H4 (cell line): ENCODE measurements at regions not wholly inside any gene's neighbourhood (a gene's known extent, or its start where the extent isn't known, plus 50 kb on each side); places are given as distances from the start of the nearest gene placed in this dataset.
"Not testable (repeated sequence)": the region's sequence is repeated elsewhere in the genome, so short reads cannot be mapped to it uniquely, and the experiment has no call there.

Experiments
- DNase-seq: peaks from one replicate; pipeline ENCODE4 v3.0.0-alpha.2; 2015; ENCODE audit warnings: low spot score

DNA sequence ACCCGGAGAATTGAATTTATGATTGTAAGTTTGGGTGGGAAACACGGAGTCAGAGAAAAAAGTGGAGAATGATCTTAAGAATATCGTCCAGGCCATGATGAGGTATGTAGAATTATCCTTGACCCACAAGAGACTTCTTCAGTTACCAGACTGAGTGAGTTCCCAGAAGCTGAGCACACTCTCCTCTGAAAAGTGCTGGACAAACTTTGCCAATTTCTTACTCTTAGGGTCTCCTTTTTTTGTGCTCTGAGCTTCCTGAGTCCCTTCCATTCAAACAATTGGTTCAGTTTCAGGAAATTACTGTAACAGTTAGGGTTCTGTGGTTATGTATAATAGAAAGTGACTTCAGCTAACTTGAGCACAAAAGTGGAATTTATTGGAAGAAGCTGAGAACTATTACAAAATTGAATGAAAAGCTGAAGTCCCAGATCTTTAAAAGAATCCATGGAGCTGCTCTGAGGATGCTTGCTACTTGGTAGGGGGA is 50.6 kb upstream of the EHBP1 start:
- DNase-seq, result no peak

DNA sequence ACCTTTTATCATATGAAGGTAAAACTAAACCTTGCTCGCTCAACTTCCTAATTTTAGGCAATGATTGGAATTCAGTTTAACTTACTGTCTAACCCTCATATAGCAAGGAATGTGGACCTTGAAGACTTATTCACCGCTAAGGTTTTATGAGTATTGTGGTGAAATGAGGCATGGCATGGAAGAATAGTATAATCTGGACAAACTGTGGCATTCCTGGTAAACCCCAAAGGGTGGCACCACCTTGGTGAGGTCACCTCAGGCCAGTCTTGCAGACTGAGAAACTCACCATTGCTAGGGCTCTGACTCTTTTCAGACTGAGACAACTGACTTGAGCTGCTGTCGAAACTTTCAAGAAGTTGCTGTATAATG is 51.1 kb upstream of the EHBP1 start:
- DNase-seq, result peak; percentile 82

DNA sequence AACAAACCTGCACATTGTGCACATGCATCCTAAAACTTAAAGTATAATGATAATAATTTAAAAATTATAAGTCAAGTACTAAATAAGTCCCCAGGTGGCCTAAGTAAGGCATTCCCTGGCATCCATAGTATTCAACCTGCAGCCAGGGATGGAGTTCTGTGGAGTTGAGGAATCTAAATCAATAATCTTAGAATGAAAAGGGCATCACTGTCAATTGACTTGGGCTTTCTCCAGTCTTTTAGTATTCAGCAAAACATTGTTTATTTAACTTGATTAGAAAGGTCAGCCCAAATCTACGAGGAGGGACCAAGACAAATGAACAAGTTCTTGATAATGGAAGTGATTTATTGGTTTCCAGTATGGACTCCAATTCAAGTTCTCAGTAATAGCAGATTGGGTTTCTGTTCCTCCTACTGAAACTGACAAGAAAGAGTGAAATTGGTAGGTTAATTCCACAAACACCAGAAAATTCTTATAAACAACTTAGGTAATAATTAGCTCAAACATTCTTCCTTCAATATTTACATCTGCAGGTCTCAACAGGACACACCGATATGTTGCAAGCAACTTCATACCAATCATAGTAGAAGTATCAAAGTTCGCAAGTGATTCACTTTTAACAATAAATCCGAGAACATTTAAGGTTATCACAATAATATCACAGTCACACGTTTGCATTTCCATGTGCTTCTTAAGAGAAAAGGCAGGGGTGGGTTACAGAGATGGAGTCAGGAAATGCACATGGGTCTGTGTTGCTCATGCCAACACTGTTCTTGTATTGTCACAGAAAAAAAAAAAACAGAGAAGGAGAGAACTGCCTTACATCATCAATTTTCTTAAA is 51.7 kb upstream of the EHBP1 start:
- no peak for DNase-seq

DNA sequence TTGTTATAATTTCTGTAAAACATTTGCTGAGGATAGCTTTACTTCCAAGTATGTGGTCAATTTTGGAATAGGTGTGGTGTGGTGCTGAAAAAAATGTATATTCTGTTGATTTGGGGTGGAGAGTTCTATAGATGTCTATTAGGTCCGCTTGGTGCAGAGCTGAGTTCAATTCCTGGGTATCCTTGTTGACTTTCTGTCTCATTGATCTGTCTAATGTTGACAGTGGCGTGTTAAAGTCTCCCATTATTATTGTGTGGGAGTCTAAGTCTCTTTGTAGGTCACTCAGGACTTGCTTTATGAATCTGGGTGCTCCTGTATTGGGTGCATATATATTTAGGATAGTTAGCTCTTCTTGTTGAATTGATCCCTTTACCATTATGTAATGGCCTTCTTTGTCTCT is 56.4 kb upstream of the EHBP1 start:
- DNase-seq, result not testable (repeated sequence)

DNA sequence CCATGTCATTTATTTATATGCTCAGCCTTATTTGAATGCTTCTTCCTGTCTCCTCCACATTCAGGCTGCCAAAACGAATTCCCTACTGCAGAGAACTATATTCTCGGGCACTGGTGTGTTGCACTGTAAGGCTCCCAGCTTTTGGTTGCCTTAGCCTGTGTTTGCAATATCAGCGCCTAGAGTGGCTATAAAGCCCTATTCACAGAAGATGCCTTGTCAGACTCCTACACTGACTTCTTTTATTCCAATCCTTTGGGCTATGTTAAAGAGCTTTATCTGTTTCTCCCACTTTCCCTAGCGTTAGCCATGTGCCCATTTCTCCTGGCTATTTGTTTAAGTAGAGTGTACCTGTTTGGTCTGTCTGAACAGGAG is 62.4 kb upstream of the EHBP1 start:
- no peak for DNase-seq

DNA sequence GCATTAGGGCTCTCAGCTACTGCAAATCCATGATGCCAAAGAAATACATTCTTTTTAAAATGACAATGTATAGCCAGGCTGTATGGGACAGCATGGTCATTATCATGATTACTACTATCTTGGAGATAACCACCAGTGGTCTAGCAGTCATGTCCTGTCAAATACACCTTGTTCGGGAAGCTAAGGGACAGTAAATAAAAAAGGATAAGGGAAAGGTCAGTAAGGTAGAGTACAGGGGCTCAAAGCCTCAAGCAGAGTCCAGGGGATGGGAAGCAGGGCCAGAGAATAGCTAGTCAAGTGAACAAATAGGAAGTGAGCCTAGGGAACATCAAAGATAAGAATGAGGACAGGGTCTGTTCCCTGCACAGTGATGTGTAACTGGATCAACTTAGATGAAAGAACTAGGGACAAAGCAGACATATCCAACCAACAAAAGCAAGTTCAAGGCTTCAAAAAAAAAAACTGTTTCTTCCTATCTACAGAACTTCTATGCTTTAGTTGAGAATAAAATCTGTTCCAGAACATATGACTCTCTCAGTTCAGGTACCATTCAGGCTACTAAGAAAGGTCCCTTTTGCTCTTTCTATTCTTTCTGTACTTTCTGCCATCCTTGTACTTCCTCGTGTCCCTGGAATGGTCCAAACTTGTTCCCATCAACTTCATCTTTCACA is 62.9 kb upstream of the EHBP1 start:
- no peak for DNase-seq

DNA sequence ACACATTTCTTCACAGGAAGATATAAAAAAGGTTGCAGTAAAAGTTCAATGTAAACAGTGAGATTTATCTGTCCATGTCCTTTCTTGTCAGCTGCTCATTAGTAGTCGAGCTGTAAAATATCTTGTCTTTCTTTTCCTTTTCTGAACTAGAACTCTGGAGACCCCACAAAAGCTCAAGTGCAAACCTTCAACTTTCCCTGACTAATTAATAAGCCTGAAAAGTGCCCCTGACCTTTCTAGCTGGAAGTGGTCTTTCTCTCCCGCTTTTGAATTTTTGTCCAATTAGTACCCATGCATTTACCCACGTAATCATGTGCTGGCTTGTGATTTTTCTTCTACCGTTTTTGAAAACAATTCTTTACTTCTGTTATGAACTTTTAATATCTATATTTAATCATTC is 63.6 kb upstream of the EHBP1 start:
- DNase-seq, result no peak

DNA sequence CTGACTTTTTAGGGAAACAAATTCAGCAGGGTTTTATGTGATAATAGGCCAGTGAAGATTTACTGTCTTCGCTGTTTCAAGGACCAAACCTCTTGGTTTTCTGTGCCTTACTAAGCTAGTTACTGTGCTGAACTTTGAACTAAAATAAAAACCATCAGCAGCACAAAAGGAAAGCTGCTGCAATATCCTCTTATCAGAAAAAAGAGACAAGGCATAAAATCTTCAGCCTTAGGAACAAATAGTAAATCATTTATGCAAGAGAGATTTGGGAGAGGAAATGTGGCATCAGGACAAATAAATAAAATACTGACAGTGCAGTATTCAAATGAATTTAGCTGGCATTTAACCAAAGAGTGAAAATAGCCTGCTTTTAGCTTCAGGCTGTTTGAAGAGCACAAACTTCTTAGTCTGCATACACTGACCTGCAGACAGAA is 64.1 kb upstream of the EHBP1 start:
- no peak for DNase-seq

DNA sequence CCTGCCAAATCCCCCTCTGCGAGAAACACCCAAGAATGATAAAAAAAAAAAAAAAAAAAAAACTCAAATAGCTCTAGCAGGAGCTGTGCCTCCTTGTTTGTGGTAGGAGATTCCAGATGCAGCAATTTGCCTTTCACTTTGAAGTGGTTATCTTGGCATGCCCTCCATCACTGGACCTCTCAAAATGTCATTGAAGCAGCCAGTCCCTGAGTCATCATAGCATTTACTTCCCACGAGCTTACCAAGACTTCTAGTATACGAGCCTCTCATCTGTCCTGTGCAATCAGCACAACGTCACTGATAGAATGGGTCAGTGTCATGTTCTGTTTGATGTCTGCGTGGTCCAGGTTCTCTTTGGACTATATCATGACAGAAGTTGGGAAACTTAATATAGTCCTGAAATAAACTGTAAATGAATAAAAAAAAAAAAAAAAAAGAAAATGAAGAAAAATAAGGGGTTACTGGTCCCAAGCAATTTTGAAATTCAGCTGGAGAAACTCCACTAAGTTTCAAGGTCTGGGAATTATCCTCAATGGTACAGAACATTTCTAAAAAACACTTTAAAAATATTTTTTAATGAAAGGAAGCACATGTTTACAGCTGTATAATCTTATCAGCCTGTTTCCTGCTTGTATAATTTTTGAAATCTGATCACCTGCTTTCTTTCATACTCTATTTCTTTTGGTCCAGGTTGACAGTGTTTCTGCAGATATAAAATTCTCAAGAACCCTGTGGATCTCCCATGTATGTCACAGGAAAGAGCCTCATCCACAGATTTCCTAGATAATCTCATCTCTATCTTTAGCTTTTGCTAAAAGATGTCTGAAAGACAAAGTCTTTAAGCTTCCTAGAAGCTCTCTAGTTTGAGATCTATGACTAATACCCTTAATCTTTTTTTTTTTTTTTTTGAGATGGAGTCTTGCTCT is 74.1 kb upstream of the EHBP1 start:
- no peak for DNase-seq

DNA sequence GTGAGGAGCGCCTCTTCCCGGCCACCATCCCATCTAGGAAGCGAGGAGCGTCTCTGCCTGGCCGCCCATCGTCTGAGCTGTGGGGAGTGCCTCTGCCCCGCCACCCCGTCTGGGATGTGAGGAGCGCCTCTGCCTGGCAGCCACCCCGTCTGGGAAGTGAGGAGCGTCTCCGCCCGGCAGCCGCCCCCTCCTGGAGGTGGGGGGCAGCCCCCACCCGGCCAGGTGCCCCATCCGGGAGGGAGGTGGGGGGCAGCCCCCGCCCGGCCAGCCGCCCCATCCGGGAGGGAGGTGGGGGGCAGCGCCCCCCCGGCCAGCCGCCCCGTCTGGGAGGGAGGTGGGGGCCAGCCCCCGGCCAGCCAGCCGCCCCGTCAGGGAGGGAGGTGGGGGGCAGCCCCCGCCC is 75.3 kb upstream of the EHBP1 start:
- DNase-seq, result not testable (repeated sequence)

DNA sequence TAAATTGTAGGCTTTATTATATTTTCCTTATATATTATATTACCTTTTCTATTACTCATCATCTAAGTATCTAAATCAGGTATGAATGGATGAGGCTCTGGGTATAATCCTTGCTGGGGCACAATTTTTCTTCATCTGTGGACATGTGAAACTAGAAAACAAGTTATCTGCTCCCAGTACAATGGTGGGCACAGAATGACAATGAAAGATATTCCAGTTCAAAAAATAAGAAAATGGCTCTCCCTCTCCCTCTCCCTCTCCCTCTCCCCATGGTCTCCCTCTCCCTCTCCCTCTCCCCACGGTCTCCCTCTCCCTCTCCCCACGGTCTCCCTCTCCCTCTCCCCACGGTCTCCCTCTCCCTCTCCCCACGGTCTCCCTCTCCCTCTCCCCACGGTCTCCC is 76.2 kb upstream of the EHBP1 start:
- DNase-seq, result not testable (repeated sequence)

DNA sequence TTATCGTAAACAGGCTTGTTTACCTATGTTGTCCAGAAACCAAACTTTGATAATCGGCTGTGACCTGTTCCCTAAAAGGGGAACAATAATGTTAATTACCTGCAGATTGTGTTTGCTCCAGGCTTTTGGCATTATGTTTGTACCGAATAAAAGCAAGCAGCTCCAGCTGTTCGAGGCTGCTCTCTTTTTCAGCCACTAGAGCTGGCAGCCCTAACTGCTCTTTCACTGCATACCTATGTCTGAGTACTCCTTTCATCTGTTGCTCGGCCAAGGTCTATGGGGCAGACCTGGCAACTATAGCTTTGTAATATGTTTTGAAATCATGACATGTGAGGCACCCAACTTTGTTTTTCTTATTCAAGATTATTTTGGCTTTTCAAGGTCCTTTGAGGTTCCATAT is 77.8 kb upstream of the EHBP1 start:
- DNase-seq, result no peak

DNA sequence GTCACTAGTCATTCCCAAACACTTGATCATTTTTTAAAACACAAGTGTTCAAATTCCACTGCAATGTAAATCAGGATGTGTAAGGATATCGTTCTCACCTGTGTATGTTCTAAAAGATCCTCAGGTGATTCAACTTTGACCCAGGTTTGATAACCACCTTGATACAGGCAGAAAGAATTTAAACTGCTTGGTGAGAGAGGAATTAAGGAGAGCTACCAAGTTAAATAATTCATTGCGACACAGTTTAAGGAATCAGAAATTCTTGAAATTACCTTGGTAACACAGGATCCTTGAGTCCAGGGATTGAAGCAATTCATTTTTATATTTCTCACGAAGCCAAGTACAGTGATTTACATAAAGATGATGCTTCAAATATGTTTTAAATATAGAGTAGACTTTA is 80.7 kb upstream of the EHBP1 start:
- no peak for DNase-seq

DNA sequence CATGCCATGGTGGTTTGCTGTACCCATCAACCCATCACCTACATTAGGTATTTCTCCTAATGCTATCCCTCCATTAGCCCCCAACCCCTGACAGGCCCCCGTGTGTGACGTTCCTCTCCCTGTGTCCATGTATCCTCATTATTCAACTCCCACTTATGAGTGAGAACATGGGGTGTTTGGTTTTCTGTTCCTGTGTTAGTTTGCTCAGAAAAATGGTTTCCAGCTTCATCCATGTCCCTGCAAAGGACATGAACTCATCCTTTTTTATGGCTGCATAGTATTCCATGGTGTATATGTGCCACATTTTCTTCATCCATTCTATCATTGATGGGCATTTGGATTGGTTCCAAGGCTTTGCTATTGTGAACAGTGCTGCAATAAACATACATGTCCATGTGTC is 89.0 kb upstream of the EHBP1 start:
- DNase-seq, result not testable (repeated sequence)

DNA sequence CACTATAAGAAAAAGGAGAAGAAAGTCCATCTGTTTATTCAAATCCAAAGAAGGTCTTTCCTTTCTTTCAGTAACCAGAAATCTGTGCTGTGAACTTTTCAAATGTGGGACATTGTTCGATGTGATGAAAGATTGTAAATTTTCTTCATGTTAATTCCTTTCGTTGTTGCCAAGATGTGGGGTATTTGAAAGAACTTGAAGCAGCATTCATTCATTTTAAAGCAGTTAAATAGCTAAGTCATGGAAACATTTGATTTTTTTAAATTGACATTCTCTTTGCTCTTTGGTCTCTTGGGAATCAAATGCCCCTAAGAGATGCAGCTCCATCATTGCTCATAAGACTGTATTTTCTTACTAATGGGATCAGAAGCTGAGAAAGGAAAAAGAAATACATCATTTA is 93.7 kb upstream of the EHBP1 start:
- no peak for DNase-seq

DNA sequence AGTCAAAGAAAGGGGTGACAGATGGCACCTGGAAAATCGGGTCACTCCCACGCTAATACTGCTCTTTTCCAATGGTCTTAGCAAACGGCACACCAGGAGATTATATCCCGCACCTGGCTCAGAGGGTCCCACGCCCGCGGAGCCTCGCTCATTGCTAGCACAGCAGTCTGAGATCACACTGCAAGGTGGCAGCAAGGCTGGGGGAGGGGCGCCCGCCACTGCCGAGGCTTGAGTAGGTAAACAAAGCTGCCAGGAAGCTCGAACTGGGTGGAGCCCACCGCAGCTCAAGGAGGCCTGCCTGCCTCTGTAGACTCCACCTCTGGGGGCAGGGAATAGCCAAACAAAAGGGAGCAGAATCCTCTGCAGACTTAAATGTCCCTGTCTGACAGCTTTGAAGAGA is 99.5 kb upstream of the TMEM17 start:
- not testable (repeated sequence) for DNase-seq

DNA sequence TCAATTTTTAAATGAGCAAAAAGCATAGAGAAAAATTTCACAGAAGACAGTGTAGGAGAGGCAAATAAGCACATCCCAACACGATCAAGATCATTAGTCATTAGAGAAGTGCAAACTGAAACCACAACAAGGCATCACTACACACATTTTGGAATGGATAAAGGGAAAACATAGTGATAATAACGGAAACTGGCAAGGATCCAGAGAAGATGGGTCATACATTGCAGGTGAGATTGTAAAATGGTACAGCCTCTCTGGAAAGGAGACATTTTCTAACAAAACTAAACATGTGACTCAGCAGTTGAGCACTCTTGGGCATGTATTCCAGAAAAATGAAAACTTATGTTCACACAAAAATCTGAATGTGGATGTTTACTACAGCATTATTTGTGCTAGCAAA is 98.3 kb upstream of the TMEM17 start:
- DNase-seq, result no peak

DNA sequence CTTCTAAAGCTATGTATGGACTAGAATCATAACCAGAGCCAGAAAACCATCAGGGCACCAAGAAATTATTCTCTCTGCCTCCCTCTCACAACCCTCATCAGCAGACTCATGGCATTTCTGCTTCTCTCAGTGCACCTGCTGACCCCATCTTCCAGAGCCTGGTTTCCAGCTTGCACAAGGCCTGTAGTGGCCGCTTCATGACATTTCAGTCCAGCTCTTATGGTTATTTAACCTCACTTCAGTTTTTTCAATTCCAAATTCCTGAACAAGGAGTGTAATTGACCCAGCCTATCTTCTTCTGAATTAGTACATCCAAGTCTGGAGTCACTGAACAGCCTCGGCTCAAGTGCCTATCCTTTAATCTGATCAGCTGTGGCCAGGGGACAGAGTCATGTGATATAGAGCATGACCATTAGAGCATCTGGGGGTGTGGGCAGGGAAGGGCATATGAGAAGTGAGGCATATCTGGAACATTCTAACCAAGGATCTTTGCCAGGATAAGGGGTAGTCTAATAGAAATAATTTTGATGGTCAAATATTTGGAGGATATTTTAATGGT is 97.2 kb upstream of the TMEM17 start:
- DNase-seq, result no peak

DNA sequence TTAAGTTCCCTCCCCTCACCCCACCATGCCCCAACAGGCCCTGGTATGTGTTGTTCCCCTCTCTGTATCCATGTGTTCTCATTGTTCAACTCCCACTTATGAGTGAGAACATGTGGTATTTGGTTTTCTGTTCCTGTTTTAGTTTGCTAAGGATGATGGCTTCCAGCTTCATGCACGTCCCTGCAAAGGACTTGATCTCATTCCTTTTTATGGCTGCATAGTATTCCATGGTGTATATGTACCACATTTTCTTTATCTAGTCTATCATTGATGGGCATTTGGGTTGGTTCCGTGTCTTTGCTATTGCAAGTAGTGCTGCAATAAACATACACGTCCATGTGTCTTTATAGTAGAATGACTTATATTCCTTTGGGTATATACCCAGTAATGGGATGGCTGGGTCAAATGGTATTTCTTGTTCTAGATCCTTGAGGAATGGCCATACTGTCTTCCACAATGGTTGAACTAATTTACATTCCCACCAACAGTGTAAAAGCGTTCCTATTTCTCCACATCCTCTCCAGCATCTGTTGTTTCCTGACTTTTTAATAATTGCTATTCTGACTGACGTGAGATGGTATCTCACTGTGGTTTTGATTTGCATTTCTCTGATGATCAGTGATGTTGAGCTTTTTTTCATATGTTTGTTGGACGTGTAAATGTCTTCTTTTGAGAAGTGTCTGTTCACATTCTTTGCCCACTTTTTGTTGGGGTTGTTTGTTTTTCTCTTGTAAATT is 93.8 kb upstream of the TMEM17 start:
- not testable (repeated sequence) for DNase-seq

DNA sequence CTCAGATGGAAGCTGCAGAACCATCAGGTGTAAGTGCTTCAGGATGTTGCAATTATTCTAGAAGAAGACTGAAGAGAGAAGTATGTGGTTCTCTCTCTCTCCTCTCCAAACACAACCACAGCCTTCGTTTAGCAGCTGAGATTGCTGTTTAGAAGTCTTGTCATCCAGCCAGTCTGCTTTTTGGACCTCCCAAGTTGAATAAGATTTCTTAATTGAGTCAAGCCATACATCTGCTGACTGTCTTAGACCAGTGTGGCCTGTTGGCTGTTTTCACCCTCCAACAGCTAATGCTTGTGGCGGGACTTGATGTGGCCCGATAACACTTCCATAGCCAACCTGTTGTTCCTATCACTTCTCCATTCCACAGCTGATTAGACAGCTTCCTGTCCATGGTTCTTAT is 91.3 kb upstream of the TMEM17 start:
- no peak for DNase-seq
